GM12878 (cell line): ENCODE measurements at regions not wholly inside any gene's neighbourhood (a gene's known extent, or its start where the extent isn't known, plus 50 kb on each side); places are given as distances from the start of the nearest gene placed in this dataset.

Experiments used
- CTCF ChIP-seq, 3 experiments: IDR thresholded peaks in 2 of 3; conservative IDR thresholded peaks in 1 of 3; 2 replicates each; pipeline ENCODE4 v1.5.1; 2011; ENCODE audit warnings: low read depth in 3 of 3, low read length in 3 of 3, mild to moderate bottlenecking in 3 of 3, control low read depth in 2 of 3, moderate library complexity in 2 of 3, inconsistent platforms in 1 of 3, mixed read lengths in 1 of 3; ENCODE audit not compliant: control insufficient read depth in 2 of 3, insufficient read depth in 1 of 3; ENCODE audit errors: extremely low read depth in 1 of 3
- EZH2 ChIP-seq: IDR thresholded peaks from 2 replicates; pipeline ENCODE4 v1.6.1; 2012; ENCODE audit warnings: low read depth, mild to moderate bottlenecking, control low read depth, inconsistent platforms, low read length, borderline replicate concordance; ENCODE audit not compliant: control insufficient read depth
- FOS ChIP-seq: IDR thresholded peaks from 3 replicates; pipeline ENCODE4 v1.6.1; 2011; ENCODE audit warnings: borderline replicate concordance; ENCODE audit not compliant: insufficient read length; ENCODE audit errors: extremely low read depth
- MXI1 ChIP-seq: fragments of 150-350 bp; IDR thresholded peaks from 2 replicates; pipeline ENCODE4 v1.6.1; 2011; ENCODE audit warnings: low read depth, mild to moderate bottlenecking, inconsistent platforms, low read length, improper control_type of control experiment
- MYC ChIP-seq: IDR thresholded peaks from 2 replicates; pipeline ENCODE4 v1.6.1; 2011; ENCODE audit warnings: mild to moderate bottlenecking, low read length, moderate library complexity, inconsistent platforms; ENCODE audit not compliant: insufficient read depth, insufficient replicate concordance, insufficient read length, severe bottlenecking
- POLR2A ChIP-seq: IDR thresholded peaks from 2 replicates; pipeline ENCODE4 v1.6.1; 2011; ENCODE audit warnings: low read depth, mild to moderate bottlenecking, low read length
- POU2F2 ChIP-seq: IDR thresholded peaks from 3 replicates; pipeline ENCODE4 v1.6.1; 2011; ENCODE audit warnings: low read depth, mild to moderate bottlenecking, low read length, borderline replicate concordance
- RFX5 ChIP-seq: IDR thresholded peaks from 2 replicates; pipeline ENCODE4 v1.6.1; 2011; ENCODE audit warnings: low read depth, low read length, improper control_type of control experiment
- SMAD1 ChIP-seq: fragments of 450-650 bp; IDR thresholded peaks from 2 replicates; pipeline ENCODE4 v1.6.1; 2018; ENCODE audit warnings: mild to moderate bottlenecking, low read depth; ENCODE audit not compliant: partially characterized antibody
- USF1 ChIP-seq: IDR thresholded peaks from 2 replicates; pipeline ENCODE4 v1.6.1; 2011; ENCODE audit warnings: borderline replicate concordance, low read depth, mild to moderate bottlenecking, moderate library complexity, mixed read lengths, low read length; ENCODE audit not compliant: insufficient read depth; ENCODE audit errors: extremely low read length
- USF2 ChIP-seq: IDR thresholded peaks from 2 replicates; pipeline ENCODE4 v1.6.1; 2011; ENCODE audit warnings: low read depth, low read length, improper control_type of control experiment, borderline replicate concordance

- TF ChIP-seq FOS (no peak), RFX5 (no peak), CTCF (IDR thresholded peaks at IDR 0.05 in 2 of 3, conservative IDR thresholded peaks at IDR 0.05 in 1 of 3; ENCODE audit: control insufficient read depth in 2 of 3, extremely low read depth in 1 of 3, insufficient read depth in 1 of 3, low read depth in 3 of 3, low read length in 3 of 3) (no peak), USF2 (no peak), POU2F2 (no peak), SMAD1 (no peak), EZH2 (no peak), USF1 (no peak), MYC (no peak), MXI1 (no peak), POLR2A (no peak)
These were observed 324.5 kb downstream of the PCNX1 start for GRCh38 chr14:71231521-71232393.
